ENCODE measurements at regions not wholly inside any gene's neighbourhood (a gene's known extent, or its start where the extent isn't known, plus 50 kb on each side); places are given as distances from the start of the nearest gene placed in this dataset.

GRCh38 chr13:44816701-44817100 lies 172.6 kb downstream of the NUFIP1 start:
- Mint-ChIP-seq H3K4me3 (no peak overlapping the region), H3K36me3 (no peaks in the 10 kb centered on the region), H3K27ac (no peak overlapping the region), H3K9me3 (no peaks in the 10 kb centered on the region), H3K4me1 (ENCODE audit: low read depth in 2 of 2) (peaks cover 4% of the 10 kb centered on the region in 2 donors), H3K27me3 (peaks cover 8 to 42% of the 10 kb centered on the region in 2 donors)
- DNase-seq (ENCODE audit: low spot score) (no peak), ATAC-seq (no peak)

GRCh38 chr13:44815623-44816022 lies 173.6 kb downstream of the NUFIP1 start:
- Mint-ChIP-seq H3K4me3 (no peak overlapping the region), H3K27ac (no peak overlapping the region), H3K36me3 (no peaks in the 10 kb centered on the region)

GRCh38 chr13:44814836-44815235 lies 174.4 kb downstream of the NUFIP1 start:
- DNase-seq (ENCODE audit: low spot score) (no peak), ATAC-seq (no peak)
- Mint-ChIP-seq H3K4me1 (ENCODE audit: low read depth in 2 of 2) (peaks cover 4% of the 10 kb centered on the region in 2 donors), H3K36me3 (no peaks in the 10 kb centered on the region), H3K9me3 (no peaks in the 10 kb centered on the region), H3K27ac (no peak overlapping the region), H3K27me3 (peaks cover 8 to 32% of the 10 kb centered on the region in 2 donors), H3K4me3 (no peak overlapping the region)

More at GRCh38 chr13:44815623-44816022, 173.6 kb downstream of the NUFIP1 start:
- no peak for ATAC-seq
- no peak for DNase-seq (ENCODE audit: low spot score)
- peaks cover 8 to 40% of the 10 kb centered on the region in 2 donors for H3K27me3 Mint-ChIP-seq
- peaks cover 4% of the 10 kb centered on the region in 2 donors for H3K4me1 Mint-ChIP-seq (ENCODE audit: low read depth in 2 of 2)
- H3K9me3 Mint-ChIP-seq = no peaks in the 10 kb centered on the region

GRCh38 chr13:44814161-44814560 lies 175.1 kb downstream of the NUFIP1 start:
- DNase-seq (ENCODE audit: low spot score) = no peak
- peaks cover 5 to 27% of the 10 kb centered on the region in 2 donors for H3K27me3 Mint-ChIP-seq
- peaks cover under 1% of the 10 kb centered on the region in 2 donors for H3K4me1 Mint-ChIP-seq (ENCODE audit: low read depth in 2 of 2)
- ATAC-seq = no peak
- H3K4me3 Mint-ChIP-seq = no peak overlapping the region
- no peak overlapping the region for H3K27ac Mint-ChIP-seq
- no peaks in the 10 kb centered on the region for H3K9me3 Mint-ChIP-seq
- no peaks in the 10 kb centered on the region for H3K36me3 Mint-ChIP-seq

- DNase-seq (ENCODE audit: low spot score) (no peak), ATAC-seq (no peak)
- Mint-ChIP-seq H3K27ac (no peak overlapping the region), H3K27me3 (peaks cover 3 to 27% of the 10 kb centered on the region in 2 donors), H3K9me3 (no peaks in the 10 kb centered on the region), H3K4me3 (no peak overlapping the region), H3K36me3 (no peaks in the 10 kb centered on the region), H3K4me1 (ENCODE audit: low read depth in 2 of 2) (no peaks in the 10 kb centered on the region)
Observed at GRCh38 chr13:44812818-44813217, 176.5 kb downstream of the NUFIP1 start.

GRCh38 chr13:44810061-44810840 lies 179.0 kb downstream of the NUFIP1 start:
- Mint-ChIP-seq H3K27me3 (peaks cover 2 to 27% of the 10 kb centered on the region in 2 donors), H3K27ac (no peak overlapping the region), H3K36me3 (no peaks in the 10 kb centered on the region), H3K4me3 (no peak overlapping the region), H3K9me3 (no peaks in the 10 kb centered on the region), H3K4me1 (ENCODE audit: low read depth in 2 of 2) (no peaks in the 10 kb centered on the region)
- DNase-seq (ENCODE audit: low spot score) = no peak
- no peak for ATAC-seq

GRCh38 chr13:44809190-44809589 lies 180.1 kb downstream of the NUFIP1 start:
- Mint-ChIP-seq H3K4me3 (no peak overlapping the region), H3K36me3 (no peaks in the 10 kb centered on the region)

GRCh38 chr13:44808185-44808584 lies 181.1 kb downstream of the NUFIP1 start:
- no peak for ATAC-seq
- Mint-ChIP-seq H3K4me3 (no peak overlapping the region), H3K27ac (no peak overlapping the region), H3K27me3 (peaks cover 4 to 8% of the 10 kb centered on the region in 2 donors), H3K36me3 (no peaks in the 10 kb centered on the region), H3K4me1 (ENCODE audit: low read depth in 2 of 2) (no peaks in the 10 kb centered on the region), H3K9me3 (no peaks in the 10 kb centered on the region)
- no peak for DNase-seq (ENCODE audit: low spot score)

More at GRCh38 chr13:44809190-44809589, 180.1 kb downstream of the NUFIP1 start:
- no peaks in the 10 kb centered on the region for H3K4me1 Mint-ChIP-seq (ENCODE audit: low read depth in 2 of 2)
- peaks cover 3 to 16% of the 10 kb centered on the region in 2 donors for H3K27me3 Mint-ChIP-seq
- no peak overlapping the region for H3K27ac Mint-ChIP-seq
- H3K9me3 Mint-ChIP-seq = no peaks in the 10 kb centered on the region
- no peak for ATAC-seq
- no peak for DNase-seq (ENCODE audit: low spot score)

GRCh38 chr13:44807449-44808034 lies 181.7 kb downstream of the NUFIP1 start:
- Mint-ChIP-seq H3K36me3 (no peaks in the 10 kb centered on the region), H3K4me1 (ENCODE audit: low read depth in 2 of 2) (no peaks in the 10 kb centered on the region), H3K27me3 (peaks cover 1 to 4% of the 10 kb centered on the region in 2 donors), H3K4me3 (no peak overlapping the region), H3K27ac (no peak overlapping the region), H3K9me3 (no peaks in the 10 kb centered on the region)
- ATAC-seq (no peak), DNase-seq (ENCODE audit: low spot score) (no peak)

GRCh38 chr13:44806826-44807225 lies 182.4 kb downstream of the NUFIP1 start:
- Mint-ChIP-seq H3K9me3 (no peaks in the 10 kb centered on the region), H3K36me3 (no peaks in the 10 kb centered on the region), H3K4me1 (ENCODE audit: low read depth in 2 of 2) (no peaks in the 10 kb centered on the region), H3K27me3 (peaks cover 0 to 4% of the 10 kb centered on the region in 2 donors), H3K27ac (no peak overlapping the region), H3K4me3 (no peak overlapping the region)
- ATAC-seq = no peak
- DNase-seq (ENCODE audit: low spot score) = no peak

- no peak overlapping the region for H3K27ac Mint-ChIP-seq
- no peaks in the 10 kb centered on the region for H3K36me3 Mint-ChIP-seq
Observed at GRCh38 chr13:44805585-44805984, 183.7 kb downstream of the NUFIP1 start.

GRCh38 chr13:44803390-44803789 lies 185.9 kb downstream of the NUFIP1 start:
- H3K4me3 Mint-ChIP-seq = no peak overlapping the region

More at GRCh38 chr13:44805585-44805984, 183.7 kb downstream of the NUFIP1 start:
- DNase-seq (ENCODE audit: low spot score) (no peak), ATAC-seq (no peak)
- Mint-ChIP-seq H3K4me1 (ENCODE audit: low read depth in 2 of 2) (no peaks in the 10 kb centered on the region), H3K27me3 (peaks cover under 1 to 4% of the 10 kb centered on the region in 2 donors), H3K4me3 (no peak overlapping the region), H3K9me3 (no peaks in the 10 kb centered on the region)

GRCh38 chr13:44802491-44802890 lies 186.8 kb downstream of the NUFIP1 start:
- no peaks in the 10 kb centered on the region for H3K36me3 Mint-ChIP-seq
- DNase-seq (ENCODE audit: low spot score) (no peak), ATAC-seq (no peak)
- H3K9me3 Mint-ChIP-seq = no peaks in the 10 kb centered on the region
- H3K27me3 Mint-ChIP-seq = peaks cover 6 to 7% of the 10 kb centered on the region in 2 donors
- H3K4me1 Mint-ChIP-seq (ENCODE audit: low read depth in 2 of 2) = no peaks in the 10 kb centered on the region
- no peak overlapping the region for H3K4me3 Mint-ChIP-seq
- H3K27ac Mint-ChIP-seq = no peak overlapping the region

More at GRCh38 chr13:44803390-44803789, 185.9 kb downstream of the NUFIP1 start:
- ATAC-seq = no peak
- Mint-ChIP-seq H3K9me3 (no peaks in the 10 kb centered on the region), H3K27me3 (peaks cover 6 to 7% of the 10 kb centered on the region in 2 donors), H3K4me1 (ENCODE audit: low read depth in 2 of 2) (no peaks in the 10 kb centered on the region), H3K36me3 (no peaks in the 10 kb centered on the region), H3K27ac (no peak overlapping the region)
- DNase-seq (ENCODE audit: low spot score) = no peak

- Mint-ChIP-seq H3K4me1 (ENCODE audit: low read depth in 2 of 2) (no peaks in the 10 kb centered on the region), H3K27me3 (peaks cover 6 to 7% of the 10 kb centered on the region in 2 donors), H3K9me3 (no peaks in the 10 kb centered on the region), H3K27ac (no peak overlapping the region), H3K36me3 (no peaks in the 10 kb centered on the region), H3K4me3 (no peak overlapping the region)
- DNase-seq (ENCODE audit: low spot score) (no peak), ATAC-seq (no peak)
Observed at GRCh38 chr13:44801990-44802389, 187.3 kb downstream of the NUFIP1 start.

Data from natural killer cell treated with Interleukin-12 subunit alpha and Interleukin-12 subunit beta and Interleukin-15 and Interleukin-18, amount 100 ng/mL, for 72 hours (primary cell).